ENCODE measurements at regions not wholly inside any gene's neighbourhood (a gene's known extent, or its start where the extent isn't known, plus 50 kb on each side); places are given as distances from the start of the nearest gene placed in this dataset.

- Mint-ChIP-seq H3K27me3 (no peaks in the 10 kb centered on the region), H3K27ac (no peak overlapping the region), H3K9me3 (ENCODE audit: low read depth) (peaks cover 3% of the 10 kb centered on the region), H3K36me3 (no peaks in the 10 kb centered on the region), H3K4me1 (no peaks in the 10 kb centered on the region), H3K4me3 (no peak overlapping the region)
- CTCF ChIA-PET: no interaction called here
- DNase-seq: no peak
- ATAC-seq: no peak
Measured at GRCh38 chr4:162560073-162560472, 396.3 kb upstream of the FSTL5 start.

- ATAC-seq: no peak
- no peaks in the 10 kb centered on the region for H3K4me1 Mint-ChIP-seq
- CTCF ChIA-PET: no interaction called here
Measured at GRCh38 chr4:162557516-162558106, 393.8 kb upstream of the FSTL5 start.

GRCh38 chr4:162535121-162535520, 371.3 kb upstream of the FSTL5 start:
- Mint-ChIP-seq H3K4me1 (no peaks in the 10 kb centered on the region), H3K27ac (no peak overlapping the region), H3K9me3 (ENCODE audit: low read depth) (peaks cover 5% of the 10 kb centered on the region), H3K36me3 (no peaks in the 10 kb centered on the region), H3K4me3 (no peak overlapping the region), H3K27me3 (no peaks in the 10 kb centered on the region)
- DNase-seq (no peak), ATAC-seq (no peak)
- CTCF ChIA-PET: no interaction called here

More at GRCh38 chr4:162557516-162558106, 393.8 kb upstream of the FSTL5 start:
- Mint-ChIP-seq H3K27me3 (no peaks in the 10 kb centered on the region), H3K9me3 (ENCODE audit: low read depth) (peaks cover 6% of the 10 kb centered on the region), H3K4me3 (no peak overlapping the region), H3K36me3 (no peaks in the 10 kb centered on the region), H3K27ac (no peak overlapping the region)
- DNase-seq: no peak

- DNase-seq (no peak), ATAC-seq (no peak)
- peaks cover 2% of the 10 kb centered on the region for H3K9me3 Mint-ChIP-seq (ENCODE audit: low read depth)
- H3K27me3 Mint-ChIP-seq: no peaks in the 10 kb centered on the region
- CTCF ChIA-PET: no interaction called here
- H3K27ac Mint-ChIP-seq: no peak overlapping the region
- H3K4me3 Mint-ChIP-seq: no peak overlapping the region
- H3K4me1 Mint-ChIP-seq: no peaks in the 10 kb centered on the region
- H3K36me3 Mint-ChIP-seq: no peaks in the 10 kb centered on the region
Measured at GRCh38 chr4:162523171-162523570, 359.4 kb upstream of the FSTL5 start.

- Mint-ChIP-seq H3K9me3 (ENCODE audit: low read depth) (peaks cover 2% of the 10 kb centered on the region), H3K4me3 (no peak overlapping the region), H3K27ac (no peak overlapping the region), H3K4me1 (no peaks in the 10 kb centered on the region), H3K36me3 (no peaks in the 10 kb centered on the region), H3K27me3 (no peaks in the 10 kb centered on the region)
- ATAC-seq (no peak), DNase-seq (no peak)
- CTCF ChIA-PET: interaction anchor here (1.5 kb wide), 1 partner anchor 25 kb away, joined by 3 read pairs; no protein-coding TSS in a partner anchor
Measured at GRCh38 chr4:162522724-162523123, 358.9 kb upstream of the FSTL5 start.

- H3K36me3 Mint-ChIP-seq: no peaks in the 10 kb centered on the region
- no peaks in the 10 kb centered on the region for H3K9me3 Mint-ChIP-seq (ENCODE audit: low read depth)
- no peak overlapping the region for H3K4me3 Mint-ChIP-seq
- H3K27me3 Mint-ChIP-seq: no peaks in the 10 kb centered on the region
- CTCF ChIA-PET: no interaction called here
- H3K4me1 Mint-ChIP-seq: no peaks in the 10 kb centered on the region
- no peak overlapping the region for H3K27ac Mint-ChIP-seq
- ATAC-seq: no peak
- no peak for DNase-seq
Measured at GRCh38 chr4:162510937-162511336, 347.1 kb upstream of the FSTL5 start.

GRCh38 chr4:162510115-162510514, 346.3 kb upstream of the FSTL5 start:
- Mint-ChIP-seq H3K9me3 (ENCODE audit: low read depth) (no peaks in the 10 kb centered on the region), H3K4me3 (no peak overlapping the region), H3K4me1 (no peaks in the 10 kb centered on the region), H3K27ac (no peak overlapping the region), H3K36me3 (no peaks in the 10 kb centered on the region), H3K27me3 (no peaks in the 10 kb centered on the region)
- ATAC-seq (no peak), DNase-seq (no peak)
- CTCF ChIA-PET: no interaction called here

GRCh38 chr4:162509333-162509732, 345.5 kb upstream of the FSTL5 start:
- DNase-seq: no peak
- H3K27me3 Mint-ChIP-seq: no peaks in the 10 kb centered on the region
- H3K4me3 Mint-ChIP-seq: no peak overlapping the region
- CTCF ChIA-PET: no interaction called here
- H3K36me3 Mint-ChIP-seq: no peaks in the 10 kb centered on the region
- H3K4me1 Mint-ChIP-seq: no peaks in the 10 kb centered on the region
- no peaks in the 10 kb centered on the region for H3K9me3 Mint-ChIP-seq (ENCODE audit: low read depth)
- no peak for ATAC-seq
- no peak overlapping the region for H3K27ac Mint-ChIP-seq

GRCh38 chr4:162506253-162506652, 342.5 kb upstream of the FSTL5 start:
- DNase-seq (no peak), ATAC-seq (no peak)
- no peaks in the 10 kb centered on the region for H3K36me3 Mint-ChIP-seq
- H3K4me1 Mint-ChIP-seq: no peaks in the 10 kb centered on the region
- H3K4me3 Mint-ChIP-seq: no peak overlapping the region
- CTCF ChIA-PET: no interaction called here
- no peaks in the 10 kb centered on the region for H3K27me3 Mint-ChIP-seq
- H3K9me3 Mint-ChIP-seq (ENCODE audit: low read depth): no peaks in the 10 kb centered on the region
- H3K27ac Mint-ChIP-seq: no peak overlapping the region

- no peak for ATAC-seq
- no peaks in the 10 kb centered on the region for H3K4me1 Mint-ChIP-seq
- no peaks in the 10 kb centered on the region for H3K9me3 Mint-ChIP-seq (ENCODE audit: low read depth)
- H3K4me3 Mint-ChIP-seq: no peak overlapping the region
- H3K36me3 Mint-ChIP-seq: no peaks in the 10 kb centered on the region
- no peak overlapping the region for H3K27ac Mint-ChIP-seq
- H3K27me3 Mint-ChIP-seq: no peaks in the 10 kb centered on the region
- no peak for DNase-seq
- CTCF ChIA-PET: no interaction called here
Measured at GRCh38 chr4:162503868-162504267, 340.1 kb upstream of the FSTL5 start.

- no peak overlapping the region for H3K27ac Mint-ChIP-seq
- ATAC-seq (no peak), DNase-seq (no peak)
- H3K27me3 Mint-ChIP-seq: no peaks in the 10 kb centered on the region
- CTCF ChIA-PET: no interaction called here
- no peaks in the 10 kb centered on the region for H3K4me1 Mint-ChIP-seq
- H3K4me3 Mint-ChIP-seq: no peak overlapping the region
- no peaks in the 10 kb centered on the region for H3K36me3 Mint-ChIP-seq
- no peaks in the 10 kb centered on the region for H3K9me3 Mint-ChIP-seq (ENCODE audit: low read depth)
Measured at GRCh38 chr4:162502109-162502508, 338.3 kb upstream of the FSTL5 start.

- H3K36me3 Mint-ChIP-seq: no peaks in the 10 kb centered on the region
- DNase-seq (no peak), ATAC-seq (no peak)
- no peaks in the 10 kb centered on the region for H3K27me3 Mint-ChIP-seq
- H3K27ac Mint-ChIP-seq: no peak overlapping the region
- CTCF ChIA-PET: no interaction called here
- no peaks in the 10 kb centered on the region for H3K9me3 Mint-ChIP-seq (ENCODE audit: low read depth)
- H3K4me3 Mint-ChIP-seq: no peak overlapping the region
- no peaks in the 10 kb centered on the region for H3K4me1 Mint-ChIP-seq
Measured at GRCh38 chr4:162499478-162499877, 335.7 kb upstream of the FSTL5 start.

GRCh38 chr4:162498168-162498567, 334.4 kb upstream of the FSTL5 start:
- CTCF ChIA-PET: interaction anchor here (0.9 to 1.4 kb wide), 4 partner anchors 15 to 1051 kb away, joined by 3 to 5 read pairs (median 3); no protein-coding TSS in a partner anchor
- H3K4me3 Mint-ChIP-seq: no peak overlapping the region
- ATAC-seq (no peak), DNase-seq (no peak)
- H3K27ac Mint-ChIP-seq: no peak overlapping the region
- H3K4me1 Mint-ChIP-seq: no peaks in the 10 kb centered on the region
- no peaks in the 10 kb centered on the region for H3K27me3 Mint-ChIP-seq
- no peaks in the 10 kb centered on the region for H3K36me3 Mint-ChIP-seq
- no peaks in the 10 kb centered on the region for H3K9me3 Mint-ChIP-seq (ENCODE audit: low read depth)

- CTCF ChIA-PET: interaction anchor here (0.9 to 1.4 kb wide), 4 partner anchors 15 to 1052 kb away, joined by 3 to 5 read pairs (median 3); no protein-coding TSS in a partner anchor
- H3K4me1 Mint-ChIP-seq: no peaks in the 10 kb centered on the region
- no peaks in the 10 kb centered on the region for H3K36me3 Mint-ChIP-seq
- H3K4me3 Mint-ChIP-seq: no peak overlapping the region
- no peaks in the 10 kb centered on the region for H3K9me3 Mint-ChIP-seq (ENCODE audit: low read depth)
- no peak overlapping the region for H3K27ac Mint-ChIP-seq
- ATAC-seq (no peak), DNase-seq (no peak)
- no peaks in the 10 kb centered on the region for H3K27me3 Mint-ChIP-seq
Measured at GRCh38 chr4:162497564-162498167, 333.9 kb upstream of the FSTL5 start.
